ENCODE measurements at regions not wholly inside any gene's neighbourhood (a gene's known extent, or its start where the extent isn't known, plus 50 kb on each side); places are given as distances from the start of the nearest gene placed in this dataset.

- no peak for DNase-seq
- no peak overlapping the region for H3K4me3 ChIP-seq (ENCODE audit: insufficient read depth, low read depth, low read length)
- no peaks in the 10 kb centered on the region for H3K27me3 ChIP-seq (ENCODE audit: control insufficient read depth, insufficient read depth, low read length)
- H3K36me3 ChIP-seq (replicated peaks; ENCODE audit: control insufficient read depth, insufficient read depth, low read length), result no peaks in the 10 kb centered on the region
These were observed 301.3 kb downstream of the AEBP2 start for GRCh38 chr12:19740472-19741131.

GRCh38 chr12:19741132-19741489, 301.8 kb downstream of the AEBP2 start:
- H3K4me3 ChIP-seq (ENCODE audit: insufficient read depth, low read depth, low read length), result no peak overlapping the region
- DNase-seq, result no peak
- no peaks in the 10 kb centered on the region for H3K36me3 ChIP-seq (replicated peaks; ENCODE audit: control insufficient read depth, insufficient read depth, low read length)

GRCh38 chr12:19744705-19745218, 305.5 kb downstream of the AEBP2 start:
- no peaks in the 10 kb centered on the region for H3K36me3 ChIP-seq (replicated peaks; ENCODE audit: control insufficient read depth, insufficient read depth, low read length)
- DNase-seq, result no peak
- H3K4me3 ChIP-seq (ENCODE audit: insufficient read depth, low read depth, low read length), result no peak overlapping the region
- H3K27me3 ChIP-seq (ENCODE audit: control insufficient read depth, insufficient read depth, low read length), result no peaks in the 10 kb centered on the region

More at GRCh38 chr12:19741132-19741489, 301.8 kb downstream of the AEBP2 start:
- no peaks in the 10 kb centered on the region for H3K27me3 ChIP-seq (ENCODE audit: control insufficient read depth, insufficient read depth, low read length)

GRCh38 chr12:19746471-19746870, 307.2 kb downstream of the AEBP2 start:
- H3K36me3 ChIP-seq (replicated peaks; ENCODE audit: control insufficient read depth, insufficient read depth, low read length), result no peaks in the 10 kb centered on the region
- no peak overlapping the region for H3K4me3 ChIP-seq (ENCODE audit: insufficient read depth, low read depth, low read length)
- DNase-seq, result no peak
- no peaks in the 10 kb centered on the region for H3K27me3 ChIP-seq (ENCODE audit: control insufficient read depth, insufficient read depth, low read length)

GRCh38 chr12:19749906-19750574, 310.7 kb downstream of the AEBP2 start:
- Histone ChIP-seq H3K4me3 (ENCODE audit: insufficient read depth, low read depth, low read length) (no peak overlapping the region), H3K27me3 (ENCODE audit: control insufficient read depth, insufficient read depth, low read length) (no peaks in the 10 kb centered on the region), H3K36me3 (replicated peaks; ENCODE audit: control insufficient read depth, insufficient read depth, low read length) (no peaks in the 10 kb centered on the region; the same call in 1 of the 2 replicates)
- no peak for DNase-seq

- no peak for DNase-seq
- H3K4me3 ChIP-seq (ENCODE audit: insufficient read depth, low read depth, low read length), result no peak overlapping the region
- H3K27me3 ChIP-seq (ENCODE audit: control insufficient read depth, insufficient read depth, low read length), result no peaks in the 10 kb centered on the region
- no peaks in the 10 kb centered on the region; the same call in 1 of the 2 replicates for H3K36me3 ChIP-seq (replicated peaks; ENCODE audit: control insufficient read depth, insufficient read depth, low read length)
These were observed 311.8 kb downstream of the AEBP2 start for GRCh38 chr12:19751078-19751477.

- Histone ChIP-seq H3K27me3 (ENCODE audit: control insufficient read depth, insufficient read depth, low read length) (no peaks in the 10 kb centered on the region), H3K36me3 (replicated peaks; ENCODE audit: control insufficient read depth, insufficient read depth, low read length) (no peaks in the 10 kb centered on the region; the same call in 1 of the 2 replicates), H3K4me3 (ENCODE audit: insufficient read depth, low read depth, low read length) (no peak overlapping the region)
- DNase-seq, result no peak
These were observed 313.4 kb downstream of the AEBP2 start for GRCh38 chr12:19752712-19753111.

- DNase-seq, result no peak
- H3K36me3 ChIP-seq (replicated peaks; ENCODE audit: control insufficient read depth, insufficient read depth, low read length), result no peaks in the 10 kb centered on the region; the same call in 1 of the 2 replicates
- no peak overlapping the region for H3K4me3 ChIP-seq (ENCODE audit: insufficient read depth, low read depth, low read length)
- H3K27me3 ChIP-seq (ENCODE audit: control insufficient read depth, insufficient read depth, low read length), result no peaks in the 10 kb centered on the region
These were observed 315.8 kb downstream of the AEBP2 start for GRCh38 chr12:19755136-19755535.

- H3K27me3 ChIP-seq (ENCODE audit: control insufficient read depth, insufficient read depth, low read length), result no peaks in the 10 kb centered on the region
- peak; percentile 31 for DNase-seq
- no peaks in the 10 kb centered on the region; the same call in 1 of the 2 replicates for H3K36me3 ChIP-seq (replicated peaks; ENCODE audit: control insufficient read depth, insufficient read depth, low read length)
- H3K4me3 ChIP-seq (ENCODE audit: insufficient read depth, low read depth, low read length), result no peak overlapping the region
These were observed 318.1 kb downstream of the AEBP2 start for GRCh38 chr12:19757317-19757877.

GRCh38 chr12:19759227-19759626, 319.9 kb downstream of the AEBP2 start:
- no peak overlapping the region for H3K4me3 ChIP-seq (ENCODE audit: insufficient read depth, low read depth, low read length)
- no peak for DNase-seq
- H3K27me3 ChIP-seq (ENCODE audit: control insufficient read depth, insufficient read depth, low read length), result no peaks in the 10 kb centered on the region
- H3K36me3 ChIP-seq (replicated peaks; ENCODE audit: control insufficient read depth, insufficient read depth, low read length), result no peaks in the 10 kb centered on the region

- H3K4me3 ChIP-seq (ENCODE audit: insufficient read depth, low read depth, low read length), result no peak overlapping the region
- DNase-seq, result no peak
- H3K27me3 ChIP-seq (ENCODE audit: control insufficient read depth, insufficient read depth, low read length), result no peaks in the 10 kb centered on the region
- no peaks in the 10 kb centered on the region for H3K36me3 ChIP-seq (replicated peaks; ENCODE audit: control insufficient read depth, insufficient read depth, low read length)
These were observed 321.3 kb downstream of the AEBP2 start for GRCh38 chr12:19760611-19761010.

GRCh38 chr12:19761463-19761862, 322.2 kb downstream of the AEBP2 start:
- no peak for DNase-seq

GRCh38 chr12:19763488-19763887, 324.2 kb downstream of the AEBP2 start:
- Histone ChIP-seq H3K4me3 (ENCODE audit: insufficient read depth, low read depth, low read length) (no peak overlapping the region), H3K27me3 (ENCODE audit: control insufficient read depth, insufficient read depth, low read length) (no peaks in the 10 kb centered on the region), H3K36me3 (replicated peaks; ENCODE audit: control insufficient read depth, insufficient read depth, low read length) (no peaks in the 10 kb centered on the region)
- no peak for DNase-seq

More at GRCh38 chr12:19761463-19761862, 322.2 kb downstream of the AEBP2 start:
- H3K27me3 ChIP-seq (ENCODE audit: control insufficient read depth, insufficient read depth, low read length), result no peaks in the 10 kb centered on the region
- no peak overlapping the region for H3K4me3 ChIP-seq (ENCODE audit: insufficient read depth, low read depth, low read length)
- H3K36me3 ChIP-seq (replicated peaks; ENCODE audit: control insufficient read depth, insufficient read depth, low read length), result no peaks in the 10 kb centered on the region

GRCh38 chr12:19764408-19764807, 325.1 kb downstream of the AEBP2 start:
- no peak for DNase-seq
- Histone ChIP-seq H3K27me3 (ENCODE audit: control insufficient read depth, insufficient read depth, low read length) (no peaks in the 10 kb centered on the region), H3K4me3 (ENCODE audit: insufficient read depth, low read depth, low read length) (no peak overlapping the region), H3K36me3 (replicated peaks; ENCODE audit: control insufficient read depth, insufficient read depth, low read length) (no peaks in the 10 kb centered on the region)

- H3K4me3 ChIP-seq (ENCODE audit: insufficient read depth, low read depth, low read length), result no peak overlapping the region
- H3K36me3 ChIP-seq (replicated peaks; ENCODE audit: control insufficient read depth, insufficient read depth, low read length), result no peaks in the 10 kb centered on the region
- peak; percentile 13 for DNase-seq
- H3K27me3 ChIP-seq (ENCODE audit: control insufficient read depth, insufficient read depth, low read length), result no peaks in the 10 kb centered on the region
These were observed 332.6 kb downstream of the AEBP2 start for GRCh38 chr12:19771858-19772257.
